ENCODE measurements at regions not wholly inside any gene's neighbourhood (a gene's known extent, or its start where the extent isn't known, plus 50 kb on each side); places are given as distances from the start of the nearest gene placed in this dataset.

DNA sequence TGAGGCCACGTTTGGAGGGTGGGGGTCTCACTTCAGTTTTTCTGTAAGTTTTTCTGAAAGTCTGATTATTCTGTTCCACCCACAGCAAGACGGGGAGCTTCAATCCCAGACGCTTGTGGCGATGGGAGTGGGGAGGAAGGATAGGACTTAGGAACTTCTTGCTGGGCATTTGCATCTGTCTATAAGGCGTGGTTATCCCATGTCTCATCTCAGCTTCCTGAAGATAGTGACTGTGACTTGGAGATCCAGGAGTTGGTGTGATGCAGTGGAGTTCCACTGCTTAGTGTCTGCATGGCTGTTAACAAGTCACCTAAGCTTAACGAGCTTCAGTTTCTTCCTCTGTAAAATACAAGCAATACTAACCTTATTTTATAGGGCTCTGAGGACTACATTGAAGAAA lies 58.9 kb upstream of the BARX2 start:
- no peak overlapping the region for H2BK5ac ChIP-seq (ENCODE audit: low read depth, low read length, poor library complexity, severe bottlenecking)
- in situ Hi-C loops (cut with MboI; ENCODE audit: low sequenced_read_pairs) (no loop called here), dilution Hi-C loops (cut with HindIII; ENCODE audit: low sequenced_read_pairs, unreplicated experiment) (no loop called here), intact Hi-C loops (cut with micrococcal nuclease) (no loop called here)
- H3K4ac ChIP-seq (ENCODE audit: low read depth, low read length), result no peak overlapping the region
- no peaks in the 10 kb centered on the region for H3K79me1 ChIP-seq (ENCODE audit: low read depth in 1 of 2, low read length in 2 of 2)
- no peak overlapping the region for H2BK20ac ChIP-seq (ENCODE audit: low read depth, low read length)
- no peak overlapping the region for H3K56ac ChIP-seq (ENCODE audit: extremely low read depth, insufficient read depth, low read length)
- TF ChIP-seq SMC3 (IDR thresholded peaks at IDR 0.05; ENCODE audit: low read depth, low read length) (no peak), RAD21 (IDR thresholded peaks at IDR 0.05; ENCODE audit: low read length) (no peak), RFX5 (IDR thresholded peaks at IDR 0.05; ENCODE audit: low read depth, low read length) (no peak), NFE2L2 (IDR thresholded peaks at IDR 0.05; ENCODE audit: low read depth, low read length) (no peak), RCOR1 (IDR thresholded peaks at IDR 0.05; ENCODE audit: insufficient replicate concordance, low read length) (no peak), CEBPB (IDR thresholded peaks at IDR 0.05; ENCODE audit: low read depth, low read length) (no peak), MAZ (IDR thresholded peaks at IDR 0.05; ENCODE audit: borderline replicate concordance, low read depth, low read length) (no peak), BHLHE40 (IDR thresholded peaks at IDR 0.05; ENCODE audit: low read depth, low read length) (no peak)
- TF ChIP-seq, protein P1, sequence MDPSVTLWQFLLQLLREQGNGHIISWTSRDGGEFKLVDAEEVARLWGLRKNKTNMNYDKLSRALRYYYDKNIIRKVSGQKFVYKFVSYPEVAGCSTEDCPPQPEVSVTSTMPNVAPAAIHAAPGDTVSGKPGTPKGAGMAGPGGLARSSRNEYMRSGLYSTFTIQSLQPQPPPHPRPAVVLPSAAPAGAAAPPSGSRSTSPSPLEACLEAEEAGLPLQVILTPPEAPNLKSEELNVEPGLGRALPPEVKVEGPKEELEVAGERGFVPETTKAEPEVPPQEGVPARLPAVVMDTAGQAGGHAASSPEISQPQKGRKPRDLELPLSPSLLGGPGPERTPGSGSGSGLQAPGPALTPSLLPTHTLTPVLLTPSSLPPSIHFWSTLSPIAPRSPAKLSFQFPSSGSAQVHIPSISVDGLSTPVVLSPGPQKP (IDR thresholded peaks at IDR 0.05; ENCODE audit: borderline replicate concordance, low read depth, low read length), result no peak
- TF ChIP-seq, protein P2, sequence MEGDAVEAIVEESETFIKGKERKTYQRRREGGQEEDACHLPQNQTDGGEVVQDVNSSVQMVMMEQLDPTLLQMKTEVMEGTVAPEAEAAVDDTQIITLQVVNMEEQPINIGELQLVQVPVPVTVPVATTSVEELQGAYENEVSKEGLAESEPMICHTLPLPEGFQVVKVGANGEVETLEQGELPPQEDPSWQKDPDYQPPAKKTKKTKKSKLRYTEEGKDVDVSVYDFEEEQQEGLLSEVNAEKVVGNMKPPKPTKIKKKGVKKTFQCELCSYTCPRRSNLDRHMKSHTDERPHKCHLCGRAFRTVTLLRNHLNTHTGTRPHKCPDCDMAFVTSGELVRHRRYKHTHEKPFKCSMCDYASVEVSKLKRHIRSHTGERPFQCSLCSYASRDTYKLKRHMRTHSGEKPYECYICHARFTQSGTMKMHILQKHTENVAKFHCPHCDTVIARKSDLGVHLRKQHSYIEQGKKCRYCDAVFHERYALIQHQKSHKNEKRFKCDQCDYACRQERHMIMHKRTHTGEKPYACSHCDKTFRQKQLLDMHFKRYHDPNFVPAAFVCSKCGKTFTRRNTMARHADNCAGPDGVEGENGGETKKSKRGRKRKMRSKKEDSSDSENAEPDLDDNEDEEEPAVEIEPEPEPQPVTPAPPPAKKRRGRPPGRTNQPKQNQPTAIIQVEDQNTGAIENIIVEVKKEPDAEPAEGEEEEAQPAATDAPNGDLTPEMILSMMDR (conservative IDR thresholded peaks at IDR 0.05; ENCODE audit: low read depth, low read length), result no peak
- peaks cover 14% of the 10 kb centered on the region for H3K27me3 ChIP-seq (ENCODE audit: control insufficient read depth, insufficient read depth, low read length)
- BruUV-seq (replicated peaks), result no TSS peak
- CTCF ChIA-PET, result interaction anchor here (1.5 kb wide), 1 partner anchor 15 kb away, joined by 6 read pairs; no protein-coding TSS in a partner anchor
- POLR2A ChIA-PET (ENCODE audit: unreplicated experiment), result no interaction called here
- no peak overlapping the region for H2AK5ac ChIP-seq (ENCODE audit: low read depth, low read length)
- H4K20me1 ChIP-seq (ENCODE audit: insufficient read depth, low read length), result no peaks in the 10 kb centered on the region; the same call in 1 of the 2 replicates
- DNase-seq, result no peak
- H2BK15ac ChIP-seq (ENCODE audit: low read depth, low read length), result no peak overlapping the region
- H3K9ac ChIP-seq (ENCODE audit: low read depth, low read length), result no peak overlapping the region
- no peak overlapping the region for H2BK120ac ChIP-seq (ENCODE audit: low read depth, low read length)
- no peak overlapping the region for H2AFZ ChIP-seq (replicated peaks; ENCODE audit: low read length, poor library complexity)
- H3K18ac ChIP-seq (ENCODE audit: low read depth, low read length), result no peak overlapping the region
- no peak overlapping the region for H3K14ac ChIP-seq (replicated peaks; ENCODE audit: low read depth, low read length)
- H4K5ac ChIP-seq (ENCODE audit: low read depth, low read length), result no peak overlapping the region
- no CpG with 5 or more reads among the region's 6 CpGs for WGBS, 2 experiments (ENCODE audit: extremely low coverage in 2 of 2, insufficient read length in 1 of 2)
- H3K36me3 ChIP-seq (ENCODE audit: control insufficient read depth, insufficient read depth, low read length), result no peaks in the 10 kb centered on the region
- H3K9me3 ChIP-seq (ENCODE audit: control insufficient read depth, insufficient read depth, low read length), result no peaks in the 10 kb centered on the region
- H3K4me1 ChIP-seq (ENCODE audit: control insufficient read depth, insufficient read depth, low read length), result no peaks in the 10 kb centered on the region
- no peak overlapping the region for H3K27ac ChIP-seq (ENCODE audit: insufficient read depth, low read length)
- no peak overlapping the region for H3K4me3 ChIP-seq (ENCODE audit: insufficient read depth, low read depth, low read length)
- no peak overlapping the region for H4K91ac ChIP-seq (ENCODE audit: insufficient read depth, low read depth, low read length)
- no peak overlapping the region for H3K4me2 ChIP-seq (ENCODE audit: low read depth, low read length)
- H3K9me1 ChIP-seq (ENCODE audit: insufficient read depth, low read length), result no peaks in the 10 kb centered on the region
- H4K8ac ChIP-seq (ENCODE audit: low read depth in 2 of 2, low read length in 2 of 2), result no peak overlapping the region
- H2AK9ac ChIP-seq (replicated peaks; ENCODE audit: low read depth, low read length, poor library complexity), result no peak overlapping the region
- H3K23ac ChIP-seq (ENCODE audit: low read depth, low read length), result no peak overlapping the region
- ATAC-seq (ENCODE audit: low read depth), result no peak
